ENCODE measurements at regions not wholly inside any gene's neighbourhood (a gene's known extent, or its start where the extent isn't known, plus 50 kb on each side); places are given as distances from the start of the nearest gene placed in this dataset.

GRCh38 chr1:240020871-240021270, 70.8 kb upstream of the FMN2 start:
- ATAC-seq: no peak
- H3K27me3 Mint-ChIP-seq: no peaks in the 10 kb centered on the region
- H3K36me3 Mint-ChIP-seq: no peaks in the 10 kb centered on the region
- no peak for DNase-seq
- CTCF ChIA-PET: no interaction called here
- no peaks in the 10 kb centered on the region for H3K4me1 Mint-ChIP-seq
- no peaks in the 10 kb centered on the region for H3K9me3 Mint-ChIP-seq (ENCODE audit: low read depth)
- no peak overlapping the region for H3K27ac Mint-ChIP-seq
- H3K4me3 Mint-ChIP-seq: no peak overlapping the region

- no peaks in the 10 kb centered on the region for H3K36me3 Mint-ChIP-seq
- CTCF ChIA-PET: no interaction called here
These were observed 70.0 kb upstream of the FMN2 start for GRCh38 chr1:240021709-240022108.

GRCh38 chr1:240027059-240027462, 64.6 kb upstream of the FMN2 start:
- H3K36me3 Mint-ChIP-seq: no peaks in the 10 kb centered on the region
- no peaks in the 10 kb centered on the region for H3K4me1 Mint-ChIP-seq
- ATAC-seq: no peak
- no peak for DNase-seq
- no peaks in the 10 kb centered on the region for H3K27me3 Mint-ChIP-seq
- no peaks in the 10 kb centered on the region for H3K9me3 Mint-ChIP-seq (ENCODE audit: low read depth)
- no peak overlapping the region for H3K27ac Mint-ChIP-seq
- CTCF ChIA-PET: interaction anchor here (0.8 to 1.3 kb wide), 3 partner anchors 122 to 1808 kb away, joined by 3 to 4 read pairs (median 3); no protein-coding TSS in a partner anchor
- no peak overlapping the region for H3K4me3 Mint-ChIP-seq

More at GRCh38 chr1:240021709-240022108, 70.0 kb upstream of the FMN2 start:
- H3K9me3 Mint-ChIP-seq (ENCODE audit: low read depth): no peaks in the 10 kb centered on the region
- H3K4me3 Mint-ChIP-seq: no peak overlapping the region
- no peak for DNase-seq
- no peak overlapping the region for H3K27ac Mint-ChIP-seq
- no peaks in the 10 kb centered on the region for H3K27me3 Mint-ChIP-seq
- H3K4me1 Mint-ChIP-seq: no peaks in the 10 kb centered on the region
- no peak for ATAC-seq

- H3K27ac Mint-ChIP-seq: no peak overlapping the region
- DNase-seq (no peak), ATAC-seq (no peak)
- peaks cover 3% of the 10 kb centered on the region for H3K9me3 Mint-ChIP-seq (ENCODE audit: low read depth)
- CTCF ChIA-PET: no interaction called here
- H3K4me1 Mint-ChIP-seq: no peaks in the 10 kb centered on the region
- no peaks in the 10 kb centered on the region for H3K36me3 Mint-ChIP-seq
- no peaks in the 10 kb centered on the region for H3K27me3 Mint-ChIP-seq
- H3K4me3 Mint-ChIP-seq: no peak overlapping the region
These were observed 62.3 kb upstream of the FMN2 start for GRCh38 chr1:240029418-240029817.

GRCh38 chr1:240030236-240030635, 61.4 kb upstream of the FMN2 start:
- Mint-ChIP-seq H3K4me3 (no peak overlapping the region), H3K9me3 (ENCODE audit: low read depth) (peaks cover 3% of the 10 kb centered on the region), H3K36me3 (no peaks in the 10 kb centered on the region), H3K27ac (no peak overlapping the region), H3K27me3 (no peaks in the 10 kb centered on the region), H3K4me1 (no peaks in the 10 kb centered on the region)
- no peak for DNase-seq
- no peak for ATAC-seq
- CTCF ChIA-PET: no interaction called here

- Mint-ChIP-seq H3K27ac (no peak overlapping the region), H3K9me3 (ENCODE audit: low read depth) (peaks cover 3% of the 10 kb centered on the region), H3K27me3 (no peaks in the 10 kb centered on the region), H3K4me3 (no peak overlapping the region), H3K4me1 (no peaks in the 10 kb centered on the region), H3K36me3 (no peaks in the 10 kb centered on the region)
- DNase-seq (no peak), ATAC-seq (no peak)
- CTCF ChIA-PET: no interaction called here
These were observed 60.7 kb upstream of the FMN2 start for GRCh38 chr1:240031009-240031408.

GRCh38 chr1:240031414-240031813, 60.3 kb upstream of the FMN2 start:
- CTCF ChIA-PET: no interaction called here
- Mint-ChIP-seq H3K27ac (no peak overlapping the region), H3K4me1 (no peaks in the 10 kb centered on the region), H3K36me3 (no peaks in the 10 kb centered on the region), H3K9me3 (ENCODE audit: low read depth) (peaks cover 3% of the 10 kb centered on the region), H3K27me3 (no peaks in the 10 kb centered on the region), H3K4me3 (no peak overlapping the region)
- DNase-seq (no peak), ATAC-seq (no peak)

- no peak overlapping the region for H3K4me3 Mint-ChIP-seq
- ATAC-seq (no peak), DNase-seq (no peak)
- no peaks in the 10 kb centered on the region for H3K4me1 Mint-ChIP-seq
- no peak overlapping the region for H3K27ac Mint-ChIP-seq
- no peaks in the 10 kb centered on the region for H3K27me3 Mint-ChIP-seq
- CTCF ChIA-PET: no interaction called here
- no peaks in the 10 kb centered on the region for H3K36me3 Mint-ChIP-seq
- peaks cover 3% of the 10 kb centered on the region for H3K9me3 Mint-ChIP-seq (ENCODE audit: low read depth)
These were observed 58.3 kb upstream of the FMN2 start for GRCh38 chr1:240033406-240033805.

GRCh38 chr1:240036526-240036925, 55.2 kb upstream of the FMN2 start:
- no peak for ATAC-seq
- no peak for DNase-seq
- CTCF ChIA-PET: no interaction called here
- H3K27ac Mint-ChIP-seq: no peak overlapping the region
- no peaks in the 10 kb centered on the region for H3K27me3 Mint-ChIP-seq
- peaks cover 3% of the 10 kb centered on the region for H3K9me3 Mint-ChIP-seq (ENCODE audit: low read depth)
- no peaks in the 10 kb centered on the region for H3K36me3 Mint-ChIP-seq
- H3K4me1 Mint-ChIP-seq: no peaks in the 10 kb centered on the region
- no peak overlapping the region for H3K4me3 Mint-ChIP-seq

Data from activated CD8-positive, alpha-beta memory T cell treated with anti-CD3 and anti-CD28 coated beads, Interleukin-2, amount 10 ng/mL, durations not matched to agents 7 days and 5 days (primary cell).